ENCODE measurements at regions not wholly inside any gene's neighbourhood (a gene's known extent, or its start where the extent isn't known, plus 50 kb on each side); places are given as distances from the start of the nearest gene placed in this dataset.

GRCh38 chr18:22015156-22015555, 154.2 kb upstream of the GATA6 start:
- TF ChIP-seq CTCF (conservative IDR thresholded peaks at IDR 0.05; ENCODE audit: low read depth, low read length) (no peak), EZH2 (IDR thresholded peaks at IDR 0.05; ENCODE audit: borderline replicate concordance, low read depth, low read length, poor library complexity, severe bottlenecking) (no peak)

Measured in A673 (cell line).